Esophagus (tissue), 2 donors: ENCODE measurements at regions not wholly inside any gene's neighbourhood (a gene's known extent, or its start where the extent isn't known, plus 50 kb on each side); places are given as distances from the start of the nearest gene placed in this dataset.
A peak's percentile ranks its signal among the peaks of the same experiment; 100 is the strongest.
"Not testable (repeated sequence)": the region's sequence is repeated elsewhere in the genome, so short reads cannot be mapped to it uniquely, and the experiment has no call there.

Source experiments
- H3K27ac ChIP-seq, 2 donors: one replicate each; pipeline ENCODE4 v1.5.1; 2013; ENCODE audit warnings: low read depth in 2 of 2, mild to moderate bottlenecking in 2 of 2, inconsistent platforms in 1 of 2, low read length in 1 of 2, moderate library complexity in 1 of 2
- H3K27me3 ChIP-seq, 2 donors: one replicate each; pipeline ENCODE4 v1.6.1; 2013; ENCODE audit warnings: low read length in 2 of 2, control low read depth in 1 of 2, mild to moderate bottlenecking in 1 of 2; ENCODE audit not compliant: insufficient read depth in 2 of 2, control insufficient read depth in 1 of 2
- H3K36me3 ChIP-seq, 2 donors: one replicate each; pipeline ENCODE4 v1.6.1; 2013; ENCODE audit warnings: low read length in 1 of 2; ENCODE audit not compliant: control insufficient read depth in 2 of 2, insufficient read depth in 2 of 2
- H3K4me1 ChIP-seq, 2 donors: one replicate each; pipeline ENCODE4 v1.6.1; 2013; ENCODE audit warnings: low read length in 1 of 2; ENCODE audit not compliant: control insufficient read depth in 2 of 2, insufficient read depth in 2 of 2
- H3K4me3 ChIP-seq, 2 donors: one replicate each; pipeline ENCODE4 v1.5.1; 2013; ENCODE audit warnings: low read length in 2 of 2, mild to moderate bottlenecking in 2 of 2, low read depth in 1 of 2, moderate library complexity in 1 of 2
- H3K9me3 ChIP-seq, 2 donors: one replicate each; pipeline ENCODE4 v1.6.1; 2013; ENCODE audit warnings: mild to moderate bottlenecking in 2 of 2, low read depth in 1 of 2, low read length in 1 of 2, moderate library complexity in 1 of 2; ENCODE audit not compliant: control insufficient read depth in 2 of 2, insufficient read depth in 1 of 2
- WGBS, 2 donors: extraction: QIAGEN DNeasy Blood & Tissue Kit; methylation state at CpG; one replicate each; pipeline ENCODE4 v1.1.7; 2013; 5-methylcytosine and 5-hydroxymethylcytosine counted together
- donor health status: healthy with polysubstance abuse.
- donor health status: Bipolar disorder and iron deficiency.

GRCh38 chr7:56196195-56196594, 80.0 kb upstream of the NUPR2 start:
- 72 to 74% methylated on average over 8 of the region's 8 CpGs for WGBS, 2 donors
- H3K9me3 ChIP-seq, H3K27me3 ChIP-seq, H3K4me3 ChIP-seq, H3K36me3 ChIP-seq, H3K4me1 ChIP-seq, H3K27ac ChIP-seq: not testable (repeated sequence)

- H3K27me3 ChIP-seq, result no peaks in the 10 kb centered on the region
- H3K36me3 ChIP-seq, result no peaks in the 10 kb centered on the region
- WGBS, 2 donors, result 21 to 22% methylated on average over 1 of the region's 1 CpG
- H3K4me1 ChIP-seq, result no peaks in the 10 kb centered on the region
- no peak overlapping the region for H3K27ac ChIP-seq
- H3K4me3 ChIP-seq, result no peak overlapping the region
- no peaks in the 10 kb centered on the region for H3K9me3 ChIP-seq
Observed at GRCh38 chr7:56188823-56189346, 72.7 kb upstream of the NUPR2 start.

GRCh38 chr7:56188376-56188775, 72.2 kb upstream of the NUPR2 start:
- no peak overlapping the region for H3K4me3 ChIP-seq
- no peaks in the 10 kb centered on the region for H3K27me3 ChIP-seq
- no peak overlapping the region for H3K27ac ChIP-seq
- 30 to 35% methylated on average over 1 of the region's 1 CpG for WGBS, 2 donors
- no peaks in the 10 kb centered on the region for H3K4me1 ChIP-seq
- H3K36me3 ChIP-seq, result no peaks in the 10 kb centered on the region
- H3K9me3 ChIP-seq, result no peaks in the 10 kb centered on the region

GRCh38 chr7:56181010-56181409, 64.8 kb upstream of the NUPR2 start:
- H3K27ac ChIP-seq, result no peak overlapping the region
- WGBS, 2 donors, result 71 to 77% methylated on average over 2 of the region's 2 CpGs
- H3K4me3 ChIP-seq, result no peak overlapping the region
- H3K4me1 ChIP-seq, result no peaks in the 10 kb centered on the region
- H3K36me3 ChIP-seq, result no peaks in the 10 kb centered on the region
- H3K9me3 ChIP-seq, result no peaks in the 10 kb centered on the region
- no peaks in the 10 kb centered on the region for H3K27me3 ChIP-seq

GRCh38 chr7:56175771-56176170, 59.6 kb upstream of the NUPR2 start:
- no peak overlapping the region for H3K4me3 ChIP-seq
- H3K9me3 ChIP-seq, result no peaks in the 10 kb centered on the region
- 34 to 44% methylated on average over 13 of the region's 13 CpGs for WGBS, 2 donors
- H3K36me3 ChIP-seq, result no peaks in the 10 kb centered on the region
- no peaks in the 10 kb centered on the region for H3K27me3 ChIP-seq
- peaks cover 2 to 3% of the 10 kb centered on the region in 2 donors for H3K4me1 ChIP-seq
- no peak overlapping the region for H3K27ac ChIP-seq

- WGBS, 2 donors, result 8 to 12% methylated on average over 63 to 81 of the region's 81 CpGs
- H3K27ac ChIP-seq, result no peak overlapping the region
- H3K27me3 ChIP-seq, result no peaks in the 10 kb centered on the region
- peaks cover 2 to 3% of the 10 kb centered on the region in 2 donors for H3K4me1 ChIP-seq
- peak overlapping the region; percentile 39 to 40 for H3K4me3 ChIP-seq
- H3K36me3 ChIP-seq, result no peaks in the 10 kb centered on the region
- no peaks in the 10 kb centered on the region for H3K9me3 ChIP-seq
Observed at GRCh38 chr7:56174875-56175760, 58.9 kb upstream of the NUPR2 start.

- Histone ChIP-seq H3K9me3 (no peaks in the 10 kb centered on the region), H3K27me3 (no peaks in the 10 kb centered on the region), H3K4me3 (no peak overlapping the region), H3K27ac (no peak overlapping the region), H3K36me3 (no peaks in the 10 kb centered on the region), H3K4me1 (peaks cover 2 to 3% of the 10 kb centered on the region in 2 donors)
- 42 to 43% methylated on average over 36 of the region's 36 CpGs for WGBS, 2 donors
Observed at GRCh38 chr7:56174346-56174874, 58.2 kb upstream of the NUPR2 start.
